Ovary (tissue), 7 donors: ENCODE measurements at regions not wholly inside any gene's neighbourhood (a gene's known extent, or its start where the extent isn't known, plus 50 kb on each side); places are given as distances from the start of the nearest gene placed in this dataset.

Source experiments
- DNase-seq, 5 donors: peaks; one replicate each; pipeline ENCODE4 v3.0.0-alpha.2; 2019 to 2020
- H3K27ac ChIP-seq, 2 donors: fragments of 200-600 bp; one replicate each; pipeline versions ENCODE4 v1.5.1 to v1.8.0; 2019 to 2022
- H3K27me3 ChIP-seq: fragments of 200-600 bp; one replicate; pipeline ENCODE4 v1.8.0; 2022
- H3K36me3 ChIP-seq: fragments of 200-600 bp; sonication (generic); one replicate; pipeline ENCODE4 v1.5.1; 2019
- H3K4me1 ChIP-seq: one replicate; pipeline ENCODE4 v1.8.1; 2013; ENCODE audit warnings: mild to moderate bottlenecking, moderate library complexity; ENCODE audit not compliant: insufficient read depth
- H3K4me3 ChIP-seq: fragments of 200-600 bp; sonication (generic); one replicate; pipeline ENCODE4 v1.5.1; 2017
- H3K9me3 ChIP-seq, 2 donors: fragments of 200-600 bp in 1 of 2; sonication (generic) in 1 of 2; one replicate each; pipeline versions ENCODE4 v1.5.1 to v1.8.1; 2013 to 2019; ENCODE audit warnings: mild to moderate bottlenecking in 1 of 2, moderate library complexity in 1 of 2
- EP300 ChIP-seq: sonication (generic); formaldehyde crosslinking; IDR thresholded peaks from one replicate; pipeline ENCODE4 v1.6.1; 2017; ENCODE audit warnings: antibody characterized with exemption
- POLR2A ChIP-seq: fragments of 450-650 bp; IDR thresholded peaks from one replicate; pipeline ENCODE4 v1.6.1; 2017; ENCODE audit warnings: antibody characterized with exemption, mild to moderate bottlenecking, moderate library complexity
- WGBS, 3 donors: extraction: QIAGEN DNeasy Blood & Tissue Kit in 1 of 3; methylation state at CpG; one replicate each; pipeline versions ENCODE4 v1.1.5 to v1.1.7; 2013 to 2017; 5-methylcytosine and 5-hydroxymethylcytosine counted together
- intact Hi-C, 4 donors: fragments of 100-400 bp; cut with DNase I; formaldehyde crosslinking; loops; one replicate each; pipeline versions ENCODE4 v1.11.0 to v1.15.1; 2022 to 2023
- TF ChIP-seq, protein P1 (sequence below), 3 donors: fragments of 450-650 bp in 2 of 3; fragments of 200-600 bp in 1 of 3; IDR thresholded peaks; one replicate each; pipeline versions ENCODE4 v1.5.1 to v1.8.0; 2016 to 2022; ENCODE audit warnings: antibody characterized with exemption in 3 of 3, mild to moderate bottlenecking in 1 of 3
- donor health status: DM: no; HTN: no; CAD: no; lungs with moderate emphysema.
- donor health status: DM: no; HTN: no; CAD: no.
- donor health status: Bipolar disorder and iron deficiency.
- donor health status: DM: no; HTN: no; CAD: no.
- donor health status: DM: yes; HTN: yes; CAD: no.

DNA sequence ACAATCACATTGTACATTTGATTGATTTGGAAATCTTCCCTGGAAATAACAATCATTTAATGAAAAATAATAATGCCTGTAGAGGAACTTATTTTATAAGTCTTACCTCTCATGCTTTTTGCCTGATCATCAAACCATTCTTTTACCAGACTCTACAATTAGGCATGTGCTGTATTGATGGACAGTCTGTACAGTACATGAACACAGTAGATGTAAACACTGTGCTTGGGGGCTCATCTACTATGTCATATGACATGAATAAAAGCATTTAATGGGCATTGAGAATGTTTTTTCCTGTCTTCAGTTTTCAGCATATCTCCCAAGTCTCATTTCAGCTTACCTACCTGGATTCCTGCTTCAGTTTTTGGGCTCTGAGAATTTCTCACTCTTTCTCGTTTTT, 1070.9 kb downstream of the STIM2 start:
- Histone ChIP-seq H3K4me1 (no peaks in the 10 kb centered on the region), H3K4me3 (no peak overlapping the region), H3K9me3 (no peaks in the 10 kb centered on the region), H3K27me3 (no peaks in the 10 kb centered on the region), H3K27ac (no peak overlapping the region), H3K36me3 (no peaks in the 10 kb centered on the region)
- no peak for TF ChIP-seq EP300
- TF ChIP-seq POLR2A = no peak
- TF ChIP-seq, protein P1, sequence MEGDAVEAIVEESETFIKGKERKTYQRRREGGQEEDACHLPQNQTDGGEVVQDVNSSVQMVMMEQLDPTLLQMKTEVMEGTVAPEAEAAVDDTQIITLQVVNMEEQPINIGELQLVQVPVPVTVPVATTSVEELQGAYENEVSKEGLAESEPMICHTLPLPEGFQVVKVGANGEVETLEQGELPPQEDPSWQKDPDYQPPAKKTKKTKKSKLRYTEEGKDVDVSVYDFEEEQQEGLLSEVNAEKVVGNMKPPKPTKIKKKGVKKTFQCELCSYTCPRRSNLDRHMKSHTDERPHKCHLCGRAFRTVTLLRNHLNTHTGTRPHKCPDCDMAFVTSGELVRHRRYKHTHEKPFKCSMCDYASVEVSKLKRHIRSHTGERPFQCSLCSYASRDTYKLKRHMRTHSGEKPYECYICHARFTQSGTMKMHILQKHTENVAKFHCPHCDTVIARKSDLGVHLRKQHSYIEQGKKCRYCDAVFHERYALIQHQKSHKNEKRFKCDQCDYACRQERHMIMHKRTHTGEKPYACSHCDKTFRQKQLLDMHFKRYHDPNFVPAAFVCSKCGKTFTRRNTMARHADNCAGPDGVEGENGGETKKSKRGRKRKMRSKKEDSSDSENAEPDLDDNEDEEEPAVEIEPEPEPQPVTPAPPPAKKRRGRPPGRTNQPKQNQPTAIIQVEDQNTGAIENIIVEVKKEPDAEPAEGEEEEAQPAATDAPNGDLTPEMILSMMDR (IDR thresholded peaks at IDR 0.05) = no peak
- 62 to 74% (median 69%) methylated on average over 1 of the region's 1 CpG for whole genome bisulfite sequencing, 3 donors
- DNase-seq = no peak
- intact Hi-C loops = no loop called here

DNA sequence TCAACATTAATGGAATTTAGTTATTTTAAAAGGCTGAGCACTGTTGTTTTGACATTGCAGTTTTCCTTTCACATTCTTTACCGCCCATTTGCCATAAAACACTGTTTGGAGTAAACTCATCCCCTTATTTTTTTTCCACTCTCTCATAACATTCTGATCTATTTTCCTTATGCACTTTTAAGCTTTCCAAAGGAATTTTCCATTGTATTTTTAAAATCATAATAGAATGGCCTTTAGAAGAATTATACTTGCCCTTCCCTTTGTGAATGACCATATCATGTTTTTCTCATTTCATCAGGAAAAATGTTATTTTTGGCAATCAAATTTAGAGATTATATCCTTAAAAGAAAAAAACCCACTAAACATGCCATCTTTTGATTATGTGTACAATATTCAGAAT, 1074.2 kb downstream of the STIM2 start:
- intact Hi-C loops = no loop called here
- no peak overlapping the region for H3K4me3 ChIP-seq
- TF ChIP-seq, protein P1 (IDR thresholded peaks at IDR 0.05) = no peak
- TF ChIP-seq EP300 (no peak), POLR2A (no peak)
- no peaks in the 10 kb centered on the region for H3K4me1 ChIP-seq
- no peaks in the 10 kb centered on the region for H3K9me3 ChIP-seq
- no peaks in the 10 kb centered on the region for H3K36me3 ChIP-seq
- WGBS, 3 donors = 29 to 32% (median 30%) methylated on average over 1 of the region's 1 CpG
- H3K27me3 ChIP-seq = no peaks in the 10 kb centered on the region
- H3K27ac ChIP-seq = no peak overlapping the region
- DNase-seq = no peak

DNA sequence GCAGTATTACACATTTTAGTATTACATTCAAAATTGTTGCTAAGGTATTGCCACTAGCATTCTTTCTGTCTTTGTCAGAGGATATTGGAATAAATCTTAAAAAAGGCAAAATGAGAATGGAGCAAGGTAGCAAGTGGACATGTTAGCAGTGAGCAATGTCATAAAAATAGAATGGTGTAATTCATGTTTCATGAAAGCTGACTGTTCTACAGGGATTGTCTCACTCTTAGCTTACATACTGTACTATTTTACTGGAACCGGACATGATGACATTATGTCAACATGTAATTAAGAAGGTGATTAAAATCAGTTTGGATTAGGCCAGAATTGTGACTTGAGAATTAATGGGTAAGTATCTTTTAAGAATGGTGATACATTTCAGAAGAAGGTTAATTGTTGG, 1086.2 kb downstream of the STIM2 start:
- no peak for TF ChIP-seq POLR2A
- TF ChIP-seq, protein P1 (IDR thresholded peaks at IDR 0.05) = no peak
- no peak for TF ChIP-seq EP300
- Histone ChIP-seq H3K9me3 (no peaks in the 10 kb centered on the region), H3K4me1 (no peaks in the 10 kb centered on the region), H3K36me3 (no peaks in the 10 kb centered on the region), H3K27me3 (no peaks in the 10 kb centered on the region), H3K4me3 (no peak overlapping the region), H3K27ac (no peak overlapping the region)
- 85 to 90% (median 89%) methylated on average over 1 of the region's 1 CpG for WGBS, 3 donors
- no peak for DNase-seq
- intact Hi-C loops = loop anchor here in 1 of 4 donors (10.0 kb wide), 1 partner anchor 68 kb away; no protein-coding TSS in a partner anchor

DNA sequence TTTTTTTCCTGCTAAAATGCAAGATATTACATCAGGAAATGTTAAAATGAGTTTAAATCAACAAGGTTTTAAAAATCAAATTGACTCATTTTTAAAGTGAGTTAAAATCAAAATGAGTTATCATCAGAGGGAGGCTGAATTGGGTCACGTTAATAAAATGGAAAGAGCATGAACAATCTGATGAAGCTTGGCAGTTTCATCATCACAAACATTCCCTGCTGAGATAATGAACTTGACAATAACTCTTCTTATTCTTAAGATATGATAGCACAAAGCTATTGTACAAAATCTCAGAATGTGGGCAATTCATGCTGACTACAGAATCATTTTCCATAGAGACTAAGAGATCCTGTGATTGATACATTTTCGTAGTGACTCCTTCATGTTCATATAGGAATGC, 1086.7 kb downstream of the STIM2 start:
- Histone ChIP-seq H3K4me1 (no peaks in the 10 kb centered on the region), H3K27ac (no peak overlapping the region), H3K36me3 (no peaks in the 10 kb centered on the region), H3K27me3 (no peaks in the 10 kb centered on the region), H3K4me3 (no peak overlapping the region), H3K9me3 (no peaks in the 10 kb centered on the region)
- WGBS, 3 donors = 74 to 80% (median 75%) methylated on average over 2 of the region's 2 CpGs
- DNase-seq = no peak
- intact Hi-C loops = loop anchor here in 1 of 4 donors (10.0 kb wide), 1 partner anchor 67 kb away; no protein-coding TSS in a partner anchor
- no peak for TF ChIP-seq EP300
- no peak for TF ChIP-seq POLR2A
- TF ChIP-seq, protein P1 (IDR thresholded peaks at IDR 0.05) = no peak

DNA sequence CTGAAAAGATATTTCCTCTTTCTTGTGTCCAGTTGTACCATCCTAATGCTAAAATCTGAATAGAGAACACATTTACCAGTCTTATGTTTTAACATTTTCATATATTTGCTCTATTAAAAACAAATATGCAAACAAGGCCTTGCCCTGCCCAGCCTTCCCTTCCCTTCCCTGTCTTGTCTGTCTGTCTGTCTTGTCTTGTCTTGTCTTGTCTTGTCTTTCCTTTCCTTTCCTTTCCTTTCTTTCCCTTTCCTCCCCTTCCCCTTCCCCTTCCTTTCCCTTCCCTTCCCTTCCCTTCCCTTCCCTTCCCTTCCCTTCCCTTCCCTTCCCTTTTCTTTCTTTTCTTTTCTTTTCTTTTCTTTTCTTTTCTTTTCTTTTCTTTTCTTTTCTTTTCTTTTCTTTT, 1103.5 kb downstream of the STIM2 start:
- Histone ChIP-seq H3K27me3 (no peaks in the 10 kb centered on the region), H3K4me3 (no peak overlapping the region), H3K9me3 (no peaks in the 10 kb centered on the region), H3K27ac (no peak overlapping the region), H3K4me1 (no peaks in the 10 kb centered on the region), H3K36me3 (no peaks in the 10 kb centered on the region)
- intact Hi-C loops = no loop called here
- TF ChIP-seq EP300 (no peak), POLR2A (no peak)
- TF ChIP-seq, protein P1 (IDR thresholded peaks at IDR 0.05) = no peak
- DNase-seq = no peak
